HCT116 (cell line): ENCODE measurements at regions not wholly inside any gene's neighbourhood (a gene's known extent, or its start where the extent isn't known, plus 50 kb on each side); places are given as distances from the start of the nearest gene placed in this dataset.

Experiments
- ATF3 ChIP-seq: IDR thresholded peaks from 2 replicates; pipeline ENCODE4 v1.6.1; 2012
- CTCF ChIP-seq, 3 experiments: fragments of 200-600 bp in 1 of 3; sonication (generic) in 1 of 3; IDR thresholded peaks in 2 of 3; conservative IDR thresholded peaks in 1 of 3; 2 replicates each; pipeline ENCODE4 v1.5.1; 2012 to 2017; ENCODE audit warnings: low read depth in 2 of 3, low read length in 2 of 3, antibody characterized with exemption in 1 of 3, borderline replicate concordance in 1 of 3, control low read depth in 1 of 3, mild to moderate bottlenecking in 1 of 3, mixed read lengths in 1 of 3, mixed run types in 1 of 3, moderate library complexity in 1 of 3; ENCODE audit not compliant: insufficient read depth in 1 of 3
- EZH2 ChIP-seq: fragments of 200-600 bp; sonication (generic); IDR thresholded peaks from 2 replicates; pipeline ENCODE4 v1.6.1; 2017; ENCODE audit warnings: antibody characterized with exemption, mixed run types
- EZH2phosphoT487 ChIP-seq: fragments of 200-600 bp; IDR thresholded peaks from 2 replicates; pipeline ENCODE4 v1.6.1; 2018; ENCODE audit warnings: antibody characterized with exemption, borderline replicate concordance
- MAX ChIP-seq: IDR thresholded peaks from 2 replicates; pipeline ENCODE4 v1.6.1; 2012
- POLR2A ChIP-seq: IDR thresholded peaks from 2 replicates; pipeline ENCODE4 v1.7.0; 2011; ENCODE audit warnings: borderline replicate concordance; ENCODE audit not compliant: insufficient read depth, insufficient read length; ENCODE audit errors: extremely low read depth
- POLR2AphosphoS5 ChIP-seq: IDR thresholded peaks from 2 replicates; pipeline ENCODE4 v1.6.1; 2011; ENCODE audit warnings: mild to moderate bottlenecking, low read depth, low read length, moderate library complexity
- RAD21 ChIP-seq: IDR thresholded peaks from 2 replicates; pipeline ENCODE4 v1.6.1; 2012; ENCODE audit warnings: low read depth, mild to moderate bottlenecking
- YY1 ChIP-seq: IDR thresholded peaks from 2 replicates; pipeline ENCODE4 v1.6.1; 2011; ENCODE audit warnings: low read length, low read depth, moderate library complexity, mild to moderate bottlenecking; ENCODE audit not compliant: insufficient replicate concordance; ENCODE audit errors: extremely low read depth
- ZFX ChIP-seq: fragments of 450-650 bp; IDR thresholded peaks from 2 replicates; pipeline ENCODE4 v1.6.1; 2017

- TF ChIP-seq POLR2A: no peak
- no peak for TF ChIP-seq CTCF (IDR thresholded peaks at IDR 0.05 in 2 of 3, conservative IDR thresholded peaks at IDR 0.05 in 1 of 3; ENCODE audit: borderline replicate concordance in 1 of 3, insufficient read depth in 1 of 3, low read depth in 2 of 3, low read length in 2 of 3)
- no peak for TF ChIP-seq EZH2phosphoT487
- TF ChIP-seq RAD21: no peak
- no peak for TF ChIP-seq EZH2
- TF ChIP-seq ATF3: no peak
- no peak for TF ChIP-seq POLR2AphosphoS5
- no peak for TF ChIP-seq ZFX
- TF ChIP-seq YY1: no peak
- no peak for TF ChIP-seq MAX
These were observed 264.6 kb upstream of the THUMPD2 start for GRCh38 chr2:40043641-40044040.
